Loucy (cell line): ENCODE measurements at regions not wholly inside any gene's neighbourhood (a gene's known extent, or its start where the extent isn't known, plus 50 kb on each side); places are given as distances from the start of the nearest gene placed in this dataset.

Source experiments
- H2AFZ ChIP-seq: fragments of 200-600 bp; sonication (generic); 2 replicates; pipeline ENCODE4 v1.6.0; 2016; ENCODE audit warnings: antibody characterized with exemption, mild to moderate bottlenecking, low read length, moderate library complexity
- H3F3A ChIP-seq: fragments of 200-600 bp; 2 replicates; pipeline ENCODE4 v1.6.0; 2016; ENCODE audit warnings: antibody characterized with exemption, low read depth, mild to moderate bottlenecking
- H3K27me3 ChIP-seq: fragments of 200-600 bp; sonication (generic); 2 replicates; pipeline ENCODE4 v1.6.1; 2014; ENCODE audit warnings: low read length, mild to moderate bottlenecking; ENCODE audit not compliant: insufficient read depth, poor library complexity, severe bottlenecking
- H3K36me3 ChIP-seq: fragments of 200-600 bp; sonication (generic); 2 replicates; pipeline ENCODE4 v1.6.1; 2016; ENCODE audit warnings: low read length; ENCODE audit not compliant: insufficient read depth
- H3K4me1 ChIP-seq: fragments of 200-600 bp; sonication (generic); 2 replicates; pipeline ENCODE4 v1.5.1; 2014; ENCODE audit warnings: low read length, mild to moderate bottlenecking; ENCODE audit not compliant: insufficient read depth, poor library complexity, severe bottlenecking
- H3K4me2 ChIP-seq: fragments of 200-600 bp; sonication (generic); 2 replicates; pipeline ENCODE4 v1.6.0; 2014; ENCODE audit warnings: antibody characterized with exemption, low read length, low read depth, mild to moderate bottlenecking; ENCODE audit not compliant: poor library complexity, severe bottlenecking
- H3K4me3 ChIP-seq: fragments of 200-600 bp; sonication (generic); 2 replicates; pipeline ENCODE4 v1.5.1; 2014; ENCODE audit warnings: low read length, mild to moderate bottlenecking, mixed read lengths; ENCODE audit not compliant: poor library complexity, severe bottlenecking
- H3K79me2 ChIP-seq: fragments of 200-600 bp; sonication (generic); 2 replicates; pipeline ENCODE4 v1.6.1; 2014; ENCODE audit warnings: low read length; ENCODE audit not compliant: insufficient read depth
- H3K9ac ChIP-seq: fragments of 200-600 bp; sonication (generic); 2 replicates; pipeline ENCODE4 v1.6.0; 2014; ENCODE audit warnings: mild to moderate bottlenecking, low read depth, low read length, moderate library complexity; ENCODE audit not compliant: poor library complexity, severe bottlenecking
- H3K9me2 ChIP-seq: fragments of 200-600 bp; sonication (generic); replicated peaks from 2 replicates; pipeline ENCODE4 v1.6.1; 2016; ENCODE audit warnings: low read depth, low read length, mixed read lengths
- H3K9me3 ChIP-seq: fragments of 200-600 bp; sonication (generic); 2 replicates; pipeline ENCODE4 v1.6.1; 2014; ENCODE audit warnings: mild to moderate bottlenecking, antibody characterized with exemption, low read length, low read depth; ENCODE audit not compliant: insufficient read depth
- H4K20me1 ChIP-seq: fragments of 200-600 bp; sonication (generic); 2 replicates; pipeline ENCODE4 v1.6.0; 2014; ENCODE audit warnings: antibody characterized with exemption, low read length, mild to moderate bottlenecking; ENCODE audit not compliant: insufficient read depth, poor library complexity, severe bottlenecking
- EZH2phosphoT487 ChIP-seq: fragments of 200-600 bp; IDR thresholded peaks from 2 replicates; pipeline ENCODE4 v1.6.1; 2018; ENCODE audit warnings: antibody characterized with exemption, mild to moderate bottlenecking, moderate library complexity, borderline replicate concordance
- TF ChIP-seq, protein P1 (sequence below): fragments of 200-600 bp; sonication (generic); conservative IDR thresholded peaks from 2 replicates; pipeline ENCODE4 v1.5.1; 2014; ENCODE audit warnings: mild to moderate bottlenecking, antibody characterized with exemption, low read length

GRCh38 chr2:225254363-225254762, 145.1 kb upstream of the NYAP2 start:
- Histone ChIP-seq H3K36me3 (no peaks in the 10 kb centered on the region), H3K9me3 (no peaks in the 10 kb centered on the region), H3K4me2 (no peak overlapping the region), H3K9ac (no peak overlapping the region), H3K4me3 (no peak overlapping the region), H3K79me2 (no peaks in the 10 kb centered on the region), H2AFZ (no peak overlapping the region), H3K9me2 (no peaks in the 10 kb centered on the region), H4K20me1 (no peaks in the 10 kb centered on the region), H3K4me1 (no peaks in the 10 kb centered on the region), H3K27me3 (no peaks in the 10 kb centered on the region), H3F3A (no peaks in the 10 kb centered on the region)
- TF ChIP-seq EZH2phosphoT487: no peak
- TF ChIP-seq, protein P1, sequence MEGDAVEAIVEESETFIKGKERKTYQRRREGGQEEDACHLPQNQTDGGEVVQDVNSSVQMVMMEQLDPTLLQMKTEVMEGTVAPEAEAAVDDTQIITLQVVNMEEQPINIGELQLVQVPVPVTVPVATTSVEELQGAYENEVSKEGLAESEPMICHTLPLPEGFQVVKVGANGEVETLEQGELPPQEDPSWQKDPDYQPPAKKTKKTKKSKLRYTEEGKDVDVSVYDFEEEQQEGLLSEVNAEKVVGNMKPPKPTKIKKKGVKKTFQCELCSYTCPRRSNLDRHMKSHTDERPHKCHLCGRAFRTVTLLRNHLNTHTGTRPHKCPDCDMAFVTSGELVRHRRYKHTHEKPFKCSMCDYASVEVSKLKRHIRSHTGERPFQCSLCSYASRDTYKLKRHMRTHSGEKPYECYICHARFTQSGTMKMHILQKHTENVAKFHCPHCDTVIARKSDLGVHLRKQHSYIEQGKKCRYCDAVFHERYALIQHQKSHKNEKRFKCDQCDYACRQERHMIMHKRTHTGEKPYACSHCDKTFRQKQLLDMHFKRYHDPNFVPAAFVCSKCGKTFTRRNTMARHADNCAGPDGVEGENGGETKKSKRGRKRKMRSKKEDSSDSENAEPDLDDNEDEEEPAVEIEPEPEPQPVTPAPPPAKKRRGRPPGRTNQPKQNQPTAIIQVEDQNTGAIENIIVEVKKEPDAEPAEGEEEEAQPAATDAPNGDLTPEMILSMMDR: no peak

- no peaks in the 10 kb centered on the region for H3K4me1 ChIP-seq
- no peaks in the 10 kb centered on the region for H3K79me2 ChIP-seq
- H3K4me2 ChIP-seq: no peak overlapping the region
- no peaks in the 10 kb centered on the region for H3K9me3 ChIP-seq
- H3K27me3 ChIP-seq: no peaks in the 10 kb centered on the region
- no peak overlapping the region for H3K9ac ChIP-seq
- H4K20me1 ChIP-seq: no peaks in the 10 kb centered on the region
- H3K36me3 ChIP-seq: no peaks in the 10 kb centered on the region
- no peak for TF ChIP-seq EZH2phosphoT487
- TF ChIP-seq, protein P1: no peak
- no peak overlapping the region for H2AFZ ChIP-seq
- no peaks in the 10 kb centered on the region for H3K9me2 ChIP-seq
- no peaks in the 10 kb centered on the region for H3F3A ChIP-seq
- H3K4me3 ChIP-seq: no peak overlapping the region
Measured at GRCh38 chr2:225244933-225245332, 154.6 kb upstream of the NYAP2 start.

DNA sequence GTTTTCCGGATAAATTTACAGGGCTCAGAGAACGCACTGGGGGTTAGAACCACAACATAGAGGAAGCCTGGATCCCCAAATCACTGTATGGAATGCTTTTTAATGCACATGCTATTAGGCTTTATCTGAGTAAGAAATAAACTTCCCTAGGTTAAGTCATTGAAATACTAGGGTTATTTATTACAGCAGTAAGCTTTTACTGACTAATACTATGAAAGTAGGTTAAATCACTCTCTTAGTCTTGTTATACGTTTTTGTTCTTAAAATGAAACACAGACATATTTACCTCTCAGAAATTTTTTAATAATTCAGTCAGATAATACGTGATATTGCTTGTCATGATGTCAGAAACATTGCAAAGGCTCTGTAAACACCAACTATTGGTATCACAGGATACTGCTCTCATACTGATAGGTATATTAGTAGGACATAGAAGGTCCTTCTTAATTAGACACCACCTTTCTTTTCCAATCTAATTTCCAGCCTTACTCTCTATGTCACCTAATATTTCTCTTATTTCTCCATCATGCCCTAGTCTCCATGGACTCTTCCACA, 162.7 kb upstream of the NYAP2 start:
- no peak overlapping the region for H3K9ac ChIP-seq
- no peaks in the 10 kb centered on the region for H3K9me2 ChIP-seq
- no peaks in the 10 kb centered on the region for H3K79me2 ChIP-seq
- H2AFZ ChIP-seq: no peak overlapping the region
- H3F3A ChIP-seq: no peaks in the 10 kb centered on the region
- H4K20me1 ChIP-seq: no peaks in the 10 kb centered on the region
- no peaks in the 10 kb centered on the region for H3K36me3 ChIP-seq
- H3K4me3 ChIP-seq: no peak overlapping the region
- H3K4me2 ChIP-seq: no peak overlapping the region
- H3K9me3 ChIP-seq: no peaks in the 10 kb centered on the region
- no peaks in the 10 kb centered on the region for H3K4me1 ChIP-seq
- no peaks in the 10 kb centered on the region for H3K27me3 ChIP-seq
- TF ChIP-seq EZH2phosphoT487: no peak
- TF ChIP-seq, protein P1: no peak
